NB4 (cell line): ENCODE measurements at regions not wholly inside any gene's neighbourhood (a gene's known extent, or its start where the extent isn't known, plus 50 kb on each side); places are given as distances from the start of the nearest gene placed in this dataset.

Experiments
- DNase-seq: peaks from one replicate; pipeline ENCODE4 v3.0.0; 2010; ENCODE audit warnings: low read depth
- H3K4me3 ChIP-seq: one replicate; pipeline ENCODE4 v1.5.1; 2011; ENCODE audit warnings: mild to moderate bottlenecking, low read depth, low read length, moderate library complexity
- MYC ChIP-seq: IDR thresholded peaks from 2 replicates; pipeline ENCODE4 v1.6.1; 2011; ENCODE audit warnings: low read depth, low read length
- POLR2A ChIP-seq: IDR thresholded peaks from 2 replicates; pipeline ENCODE4 v1.6.1; 2011; ENCODE audit warnings: mild to moderate bottlenecking; ENCODE audit not compliant: insufficient read length; ENCODE audit errors: extremely low read depth
- TF ChIP-seq, protein P1 (sequence below): IDR thresholded peaks from one replicate; pipeline ENCODE4 v1.5.1; 2012; ENCODE audit warnings: low read depth, low read length
- TF ChIP-seq, protein P2 (sequence below): IDR thresholded peaks from 2 replicates; pipeline ENCODE4 v1.6.1; 2011; ENCODE audit warnings: low read depth, low read length

DNA sequence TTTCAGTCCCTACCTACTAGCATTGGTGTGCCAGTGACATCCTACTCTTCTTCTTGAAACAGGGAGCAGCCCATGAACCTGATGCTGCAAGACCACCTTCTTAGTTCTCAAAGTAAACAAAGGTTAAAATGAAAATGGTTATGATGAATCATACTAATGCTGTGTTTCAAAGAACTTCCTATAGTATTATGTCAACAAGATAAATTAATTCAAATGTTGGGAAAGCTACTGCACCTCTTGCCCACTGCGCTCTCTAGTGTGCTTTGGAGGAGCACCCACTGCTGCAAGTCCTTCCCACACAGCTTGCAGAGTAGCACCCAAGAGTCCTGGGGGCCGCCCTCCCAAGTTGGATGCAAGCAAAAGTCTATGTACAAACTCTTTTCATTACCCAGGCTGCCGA is 81.1 kb downstream of the CD200R1L start:
- TF ChIP-seq MYC: no peak
- TF ChIP-seq POLR2A: no peak
- TF ChIP-seq, protein P1, sequence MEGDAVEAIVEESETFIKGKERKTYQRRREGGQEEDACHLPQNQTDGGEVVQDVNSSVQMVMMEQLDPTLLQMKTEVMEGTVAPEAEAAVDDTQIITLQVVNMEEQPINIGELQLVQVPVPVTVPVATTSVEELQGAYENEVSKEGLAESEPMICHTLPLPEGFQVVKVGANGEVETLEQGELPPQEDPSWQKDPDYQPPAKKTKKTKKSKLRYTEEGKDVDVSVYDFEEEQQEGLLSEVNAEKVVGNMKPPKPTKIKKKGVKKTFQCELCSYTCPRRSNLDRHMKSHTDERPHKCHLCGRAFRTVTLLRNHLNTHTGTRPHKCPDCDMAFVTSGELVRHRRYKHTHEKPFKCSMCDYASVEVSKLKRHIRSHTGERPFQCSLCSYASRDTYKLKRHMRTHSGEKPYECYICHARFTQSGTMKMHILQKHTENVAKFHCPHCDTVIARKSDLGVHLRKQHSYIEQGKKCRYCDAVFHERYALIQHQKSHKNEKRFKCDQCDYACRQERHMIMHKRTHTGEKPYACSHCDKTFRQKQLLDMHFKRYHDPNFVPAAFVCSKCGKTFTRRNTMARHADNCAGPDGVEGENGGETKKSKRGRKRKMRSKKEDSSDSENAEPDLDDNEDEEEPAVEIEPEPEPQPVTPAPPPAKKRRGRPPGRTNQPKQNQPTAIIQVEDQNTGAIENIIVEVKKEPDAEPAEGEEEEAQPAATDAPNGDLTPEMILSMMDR: no peak
- TF ChIP-seq, protein P2, sequence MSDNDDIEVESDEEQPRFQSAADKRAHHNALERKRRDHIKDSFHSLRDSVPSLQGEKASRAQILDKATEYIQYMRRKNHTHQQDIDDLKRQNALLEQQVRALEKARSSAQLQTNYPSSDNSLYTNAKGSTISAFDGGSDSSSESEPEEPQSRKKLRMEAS: no peak
- no peak overlapping the region for H3K4me3 ChIP-seq
- no peak for DNase-seq

DNA sequence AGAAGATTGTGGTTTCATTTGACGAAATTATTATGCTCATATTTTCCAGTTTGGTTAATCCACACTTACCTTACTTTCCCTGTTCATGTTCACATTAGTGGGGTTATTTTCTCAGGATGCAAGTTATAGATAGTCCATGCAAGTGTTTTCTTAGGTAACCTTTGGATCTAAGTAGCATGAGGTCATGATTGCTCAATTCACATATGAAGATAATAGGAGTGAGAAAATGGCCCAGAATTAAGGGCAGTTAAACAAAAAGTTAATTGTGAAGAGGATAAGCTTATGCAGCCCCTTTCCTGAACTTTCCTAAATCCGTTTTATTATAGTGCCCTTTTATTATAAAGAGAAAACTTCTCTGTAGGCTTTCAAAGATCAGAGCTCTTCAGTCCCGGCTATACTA is 83.4 kb downstream of the CD200R1L start:
- TF ChIP-seq, protein P2: no peak
- TF ChIP-seq POLR2A (no peak), MYC (no peak)
- TF ChIP-seq, protein P1: no peak
- no peak for DNase-seq
- H3K4me3 ChIP-seq: no peak overlapping the region

- TF ChIP-seq, protein P1: no peak
- TF ChIP-seq, protein P2: no peak
- no peak for TF ChIP-seq POLR2A
- TF ChIP-seq MYC: no peak
- no peak overlapping the region for H3K4me3 ChIP-seq
- no peak for DNase-seq
Observed at GRCh38 chr3:112761062-112761638, 85.5 kb downstream of the CD200R1L start.

GRCh38 chr3:112759681-112760080 is 87.0 kb downstream of the CD200R1L start:
- DNase-seq: no peak
- no peak overlapping the region for H3K4me3 ChIP-seq
- TF ChIP-seq POLR2A (no peak), MYC (no peak)
- TF ChIP-seq, protein P1: no peak
- TF ChIP-seq, protein P2: no peak

GRCh38 chr3:112759210-112759609 is 87.5 kb downstream of the CD200R1L start:
- TF ChIP-seq MYC: no peak
- no peak overlapping the region for H3K4me3 ChIP-seq
- no peak for DNase-seq

DNA sequence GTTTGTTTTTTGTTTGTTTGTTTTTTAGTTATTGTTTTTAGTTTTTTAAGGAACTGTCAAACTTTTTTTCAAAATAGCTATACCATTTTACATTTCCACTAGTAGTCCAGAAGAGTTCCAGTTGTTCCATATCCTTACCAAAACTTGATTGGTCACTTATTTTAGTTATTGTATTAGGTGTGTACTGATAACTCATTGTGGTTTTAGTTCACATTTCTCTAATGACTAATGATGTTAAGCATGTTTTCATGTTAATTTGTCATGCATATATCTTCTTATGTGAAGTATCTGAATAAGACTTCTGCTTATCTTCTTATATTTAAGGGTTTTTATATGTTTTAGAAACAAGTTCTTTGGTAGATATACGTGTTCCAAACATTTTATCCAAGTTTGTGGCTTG is 89.5 kb downstream of the CD200R1L start:
- no peak overlapping the region for H3K4me3 ChIP-seq
- no peak for TF ChIP-seq MYC
- TF ChIP-seq, protein P2: no peak
- TF ChIP-seq, protein P1: no peak
- no peak for TF ChIP-seq POLR2A

More for the DNA sequence above, 89.5 kb downstream of the CD200R1L start:
- no peak for DNase-seq
